ENCODE measurements at regions not wholly inside any gene's neighbourhood (a gene's known extent, or its start where the extent isn't known, plus 50 kb on each side); places are given as distances from the start of the nearest gene placed in this dataset.

- Histone ChIP-seq H3K27me3 (ENCODE audit: low read length) (no peaks in the 10 kb centered on the region), H3K4me2 (ENCODE audit: low read length) (no peak overlapping the region), H3K9me2 (replicated peaks; ENCODE audit: low read length) (no peaks in the 10 kb centered on the region; the same call in 1 of the 2 replicates), H2AFZ (ENCODE audit: low read length) (0 out of 2 replicates have a peak overlapping the region, but pooled peaks have one; percentile 5), H3K79me2 (ENCODE audit: low read length) (no peaks in the 10 kb centered on the region), H3K4me1 (ENCODE audit: insufficient read depth, low read length) (peaks cover 20% of the 10 kb centered on the region), H3K9me3 (ENCODE audit: low read length) (no peaks in the 10 kb centered on the region), H4K20me1 (ENCODE audit: low read length) (no peaks in the 10 kb centered on the region), H3K27ac (ENCODE audit: low read length) (no peak overlapping the region), H3K36me3 (ENCODE audit: low read depth, low read length) (no peaks in the 10 kb centered on the region), H3F3A (ENCODE audit: low read length, unreplicated experiment) (no peaks in the 10 kb centered on the region), H3K9ac (ENCODE audit: low read length) (no peak overlapping the region), H3K4me3 (ENCODE audit: low read length) (no peak overlapping the region)
- CTCF ChIA-PET, result no interaction called here
- intact Hi-C loops (cut with micrococcal nuclease), result no loop called here
- DNase-seq (no peak), ATAC-seq (peak; percentile 29; the same call in 1 of the 2 replicates)
- no TSS peak for BruUV-seq (replicated peaks)
- TF ChIP-seq EZH2 (IDR thresholded peaks at IDR 0.05; ENCODE audit: low read length, unreplicated experiment) (no peak), EZH2phosphoT487 (IDR thresholded peaks at IDR 0.05; ENCODE audit: borderline replicate concordance, low read length) (no peak), CTCF (conservative IDR thresholded peaks at IDR 0.05; ENCODE audit: low read depth, low read length) (no peak)
- POLR2A ChIA-PET (ENCODE audit: unreplicated experiment), result no interaction called here
Measured at GRCh38 chr6:19303383-19303782, 533.8 kb upstream of the ID4 start.

DNA sequence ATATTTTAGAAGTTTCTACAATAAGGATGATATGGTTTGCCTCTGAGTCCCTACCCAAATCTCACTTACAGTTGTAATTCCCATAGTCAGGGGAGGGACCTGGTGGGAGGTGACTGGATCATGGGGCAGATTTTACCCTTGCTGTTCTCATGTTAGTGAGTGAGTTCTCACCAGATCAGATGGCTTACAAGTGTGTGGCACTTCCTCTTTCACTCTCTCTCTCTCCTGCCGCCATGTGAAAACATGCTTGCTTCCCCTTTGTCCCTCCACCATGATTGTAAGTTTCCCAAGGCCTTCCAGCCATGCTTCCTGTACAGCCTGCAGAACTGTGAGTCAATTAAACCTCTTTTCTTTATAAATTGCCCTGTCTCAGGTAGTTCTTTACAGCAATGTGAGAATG lies 527.5 kb upstream of the ID4 start:
- POLR2A ChIA-PET (ENCODE audit: unreplicated experiment), result no interaction called here
- no peaks in the 10 kb centered on the region for H3F3A ChIP-seq (ENCODE audit: low read length, unreplicated experiment)
- H3K9ac ChIP-seq (ENCODE audit: low read length), result no peak overlapping the region
- no peaks in the 10 kb centered on the region for H4K20me1 ChIP-seq (ENCODE audit: low read length)
- no peak overlapping the region for H3K27ac ChIP-seq (ENCODE audit: low read length)
- H3K36me3 ChIP-seq (ENCODE audit: low read depth, low read length), result no peaks in the 10 kb centered on the region
- no peak for DNase-seq
- H2AFZ ChIP-seq (ENCODE audit: low read length), result no peak overlapping the region
- intact Hi-C loops (cut with micrococcal nuclease), result no loop called here
- H3K4me2 ChIP-seq (ENCODE audit: low read length), result no peak overlapping the region
- H3K4me1 ChIP-seq (ENCODE audit: insufficient read depth, low read length), result no peaks in the 10 kb centered on the region
- no peaks in the 10 kb centered on the region for H3K9me3 ChIP-seq (ENCODE audit: low read length)
- no peak overlapping the region for H3K4me3 ChIP-seq (ENCODE audit: low read length)
- TF ChIP-seq CTCF (conservative IDR thresholded peaks at IDR 0.05; ENCODE audit: low read depth, low read length) (no peak), EZH2phosphoT487 (IDR thresholded peaks at IDR 0.05; ENCODE audit: borderline replicate concordance, low read length) (no peak), EZH2 (IDR thresholded peaks at IDR 0.05; ENCODE audit: low read length, unreplicated experiment) (no peak)
- H3K9me2 ChIP-seq (replicated peaks; ENCODE audit: low read length), result no peaks in the 10 kb centered on the region
- no peaks in the 10 kb centered on the region for H3K79me2 ChIP-seq (ENCODE audit: low read length)
- ATAC-seq, result no peak
- H3K27me3 ChIP-seq (ENCODE audit: low read length), result no peaks in the 10 kb centered on the region
- no TSS peak for BruUV-seq (replicated peaks)
- CTCF ChIA-PET, result no interaction called here

DNA sequence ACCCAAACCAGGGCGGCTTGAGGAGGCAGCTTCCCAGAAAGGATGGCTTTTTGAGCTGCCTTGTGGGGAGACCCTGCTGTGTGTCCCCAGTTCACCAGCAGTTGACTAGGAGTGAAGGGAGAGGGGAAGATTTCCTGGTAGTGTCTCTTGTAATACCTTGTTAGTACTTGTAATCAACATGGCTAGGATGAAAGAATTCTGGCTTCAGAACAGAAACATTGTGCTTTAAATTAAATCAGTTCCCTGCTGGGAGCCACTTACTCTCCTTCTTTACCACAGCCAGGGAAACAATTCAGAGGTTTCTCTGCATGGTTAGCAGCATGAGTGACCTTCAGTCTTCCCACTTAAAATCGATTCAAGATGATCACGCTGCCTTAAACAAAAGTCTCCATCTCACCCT lies 525.4 kb upstream of the ID4 start:
- intact Hi-C loops (cut with micrococcal nuclease), result no loop called here
- Histone ChIP-seq H3K27me3 (ENCODE audit: low read length) (no peaks in the 10 kb centered on the region), H3K27ac (ENCODE audit: low read length) (no peak overlapping the region), H3K9me2 (replicated peaks; ENCODE audit: low read length) (no peaks in the 10 kb centered on the region), H3K36me3 (ENCODE audit: low read depth, low read length) (no peaks in the 10 kb centered on the region), H3K4me1 (ENCODE audit: insufficient read depth, low read length) (no peaks in the 10 kb centered on the region), H4K20me1 (ENCODE audit: low read length) (no peaks in the 10 kb centered on the region), H2AFZ (ENCODE audit: low read length) (no peak overlapping the region), H3K79me2 (ENCODE audit: low read length) (no peaks in the 10 kb centered on the region), H3K4me2 (ENCODE audit: low read length) (no peak overlapping the region), H3K9ac (ENCODE audit: low read length) (no peak overlapping the region), H3F3A (ENCODE audit: low read length, unreplicated experiment) (no peaks in the 10 kb centered on the region), H3K9me3 (ENCODE audit: low read length) (no peaks in the 10 kb centered on the region), H3K4me3 (ENCODE audit: low read length) (no peak overlapping the region)
- ChIA-PET CTCF (no interaction called here), POLR2A (ENCODE audit: unreplicated experiment) (no interaction called here)
- ATAC-seq (no peak), DNase-seq (no peak)
- BruUV-seq (replicated peaks), result no TSS peak
- TF ChIP-seq EZH2phosphoT487 (IDR thresholded peaks at IDR 0.05; ENCODE audit: borderline replicate concordance, low read length) (no peak), CTCF (conservative IDR thresholded peaks at IDR 0.05; ENCODE audit: low read depth, low read length) (no peak), EZH2 (IDR thresholded peaks at IDR 0.05; ENCODE audit: low read length, unreplicated experiment) (no peak)

Measured in PC-3 (cell line).